Nucleus accumbens (tissue), 56 donors: ENCODE measurements at regions not wholly inside any gene's neighbourhood (a gene's known extent, or its start where the extent isn't known, plus 50 kb on each side); places are given as distances from the start of the nearest gene placed in this dataset.

Experiments used
- DNase-seq, 56 donors: peaks; one replicate each; lab custom pipeline; 2025; lab: John Stamatoyannopoulos, UW

DNA sequence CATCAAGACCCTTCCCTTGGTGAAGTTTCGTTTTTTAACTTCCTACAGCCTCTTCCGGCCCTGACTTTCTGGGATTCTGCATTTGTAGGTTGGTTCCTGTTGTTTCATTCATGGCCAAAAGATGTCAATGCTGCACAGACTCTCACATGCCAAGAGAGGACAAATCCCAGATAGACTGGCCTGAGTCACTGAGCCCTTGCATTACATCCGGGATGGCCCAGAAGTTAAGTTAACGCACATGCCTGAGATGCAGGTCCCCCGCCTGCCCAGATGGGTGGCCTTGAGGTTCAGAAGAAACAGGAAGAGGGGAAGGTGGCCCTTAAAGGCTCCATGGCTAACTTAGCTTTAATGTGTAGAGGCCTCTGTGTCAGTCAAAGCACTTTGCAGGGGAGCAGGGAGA, 51.6 kb upstream of the SRGAP3 start:
- DNase-seq, result no peak

DNA sequence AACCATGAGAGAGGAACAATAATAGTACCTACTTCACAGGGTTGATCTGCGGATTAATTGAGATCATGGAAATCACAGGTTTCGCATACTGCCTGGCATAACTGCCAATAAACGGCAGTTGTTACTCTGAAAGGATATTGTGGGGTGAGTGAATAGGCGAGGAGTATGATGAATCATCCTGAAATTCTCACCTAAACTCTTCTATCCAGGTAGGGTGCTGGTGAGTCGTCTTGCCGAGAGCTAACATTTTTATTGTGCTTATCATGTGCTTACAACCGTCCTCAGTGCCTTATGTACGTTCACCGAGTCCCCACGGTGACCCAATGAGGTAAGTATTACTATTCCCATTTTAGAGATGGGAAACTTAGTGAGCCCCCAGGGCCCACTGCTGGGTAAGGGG, 52.4 kb upstream of the SRGAP3 start:
- DNase-seq, result peak in 3 of 56 donors; percentile 20 to 34 (median 33)

DNA sequence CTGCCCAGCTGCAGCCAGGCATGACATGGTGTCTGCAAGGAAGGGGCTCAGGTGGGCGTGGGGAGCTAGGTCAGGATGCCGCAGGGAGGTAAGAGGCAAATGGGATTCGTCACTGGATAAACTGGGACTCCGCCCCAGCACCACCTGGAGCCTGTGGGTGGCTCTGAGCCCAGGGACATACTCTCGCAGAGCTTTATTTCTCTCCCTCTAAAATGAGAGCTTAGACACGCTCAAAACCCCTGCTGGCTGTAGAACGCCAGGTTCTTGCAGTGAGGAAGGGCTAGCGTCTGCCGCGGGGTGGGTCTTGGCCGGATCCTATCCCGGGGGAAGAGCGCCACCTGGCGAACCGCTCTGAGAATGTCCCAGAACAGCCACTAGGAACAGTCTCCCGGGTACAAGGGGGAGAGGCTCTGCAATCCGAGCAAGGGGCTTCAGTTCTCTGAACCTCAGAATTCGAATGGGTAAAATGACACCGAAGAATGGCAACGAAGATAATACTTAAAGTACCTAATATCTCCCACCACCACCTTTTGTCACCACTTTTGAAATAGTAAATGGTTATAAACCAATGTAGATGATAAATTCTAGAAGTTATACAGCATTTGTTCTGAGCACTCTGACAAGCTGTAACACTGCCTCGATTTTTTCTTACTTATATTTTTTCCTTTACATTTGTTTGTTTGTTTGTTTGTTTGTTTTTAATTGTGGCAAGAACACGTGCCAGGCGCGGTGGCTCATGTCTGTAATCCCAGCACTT, 53.2 kb upstream of the SRGAP3 start:
- DNase-seq, result peak in 53 of 56 donors; percentile 17 to 90 (median 67)

DNA sequence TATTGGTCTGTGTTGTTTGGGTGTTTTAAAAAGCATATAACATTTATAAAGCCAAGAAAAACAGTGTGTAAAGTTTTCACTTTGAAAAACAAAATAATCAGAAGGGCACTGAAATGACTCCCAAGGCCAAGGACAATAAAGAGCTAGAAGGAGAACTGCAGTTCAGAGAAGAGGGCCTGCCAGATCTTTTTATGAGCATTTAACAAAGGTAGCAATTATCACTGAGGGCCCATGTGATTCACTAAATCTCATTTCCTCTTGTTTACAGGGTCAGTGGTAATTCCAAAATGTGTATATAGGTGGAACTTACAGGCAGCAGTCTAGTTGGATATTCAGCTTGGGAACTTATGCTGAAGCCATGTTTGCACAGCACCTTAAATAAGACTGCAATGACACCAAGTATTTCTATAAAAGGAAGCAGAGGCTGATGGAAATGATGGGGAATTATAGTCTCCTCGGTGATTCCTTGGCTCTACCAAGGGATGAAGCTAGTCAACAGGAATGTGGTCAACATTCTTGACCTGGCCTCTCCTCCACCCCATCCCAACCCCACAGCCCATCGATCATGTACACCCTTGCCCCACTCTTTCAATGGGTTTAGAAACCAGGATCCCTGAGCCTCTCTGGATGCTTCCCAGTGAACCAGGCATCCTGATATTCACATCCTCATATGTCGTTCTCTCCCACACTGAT, 54.4 kb upstream of the THUMPD3 start:
- no peak for DNase-seq

DNA sequence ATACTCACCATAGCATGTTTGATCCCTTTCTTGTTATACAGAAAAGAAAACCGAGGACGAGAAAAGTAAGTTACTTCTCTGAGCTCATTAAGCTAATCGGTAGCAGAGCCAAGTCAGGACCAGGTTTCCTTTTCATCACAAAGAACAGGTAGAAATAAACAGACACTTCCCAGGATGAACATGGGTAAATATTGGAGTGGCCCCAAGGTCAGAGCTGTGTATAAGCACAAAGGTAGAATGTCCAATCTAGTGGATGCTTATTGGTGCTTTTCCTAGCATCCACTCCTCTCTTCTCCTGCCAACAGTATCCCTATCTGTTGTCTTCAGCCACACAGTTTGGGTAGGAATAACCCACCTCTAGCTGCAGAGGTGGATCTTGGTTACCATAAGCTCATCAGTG, 52.8 kb upstream of the THUMPD3 start:
- no peak for DNase-seq

DNA sequence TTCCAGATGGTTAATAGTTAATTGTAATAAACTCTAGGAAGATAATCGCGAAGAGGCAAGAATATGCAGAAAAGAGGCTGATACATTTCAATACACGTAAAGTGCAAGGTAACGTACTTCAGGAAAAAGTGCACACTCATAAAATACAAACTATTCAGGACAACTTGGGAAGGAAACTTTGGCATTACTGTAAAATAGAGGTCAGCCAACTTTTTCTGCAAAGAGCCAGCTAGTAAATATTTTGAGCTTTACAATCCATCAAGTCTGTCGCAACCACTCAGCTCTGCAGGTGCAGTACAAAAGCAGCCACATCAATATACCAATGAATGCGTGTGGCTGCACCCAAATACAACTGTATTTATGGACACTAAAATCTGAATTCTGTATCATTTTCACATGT, 51.6 kb upstream of the THUMPD3 start:
- DNase-seq, result no peak
